Osteoblast (primary cell): ENCODE measurements at regions not wholly inside any gene's neighbourhood (a gene's known extent, or its start where the extent isn't known, plus 50 kb on each side); places are given as distances from the start of the nearest gene placed in this dataset.

ENCODE experiments used
- DNase-seq: peaks from one replicate; pipeline ENCODE4 v3.0.0; 2011; ENCODE audit warnings: low spot score, mixed read lengths; ENCODE audit not compliant: insufficient read length; ENCODE audit errors: missing footprints
- H2AFZ ChIP-seq: 2 replicates; pipeline ENCODE4 v1.6.0; 2011; ENCODE audit warnings: mild to moderate bottlenecking, low read length
- H3K27ac ChIP-seq: 2 replicates; pipeline ENCODE4 v1.5.1; 2011; ENCODE audit warnings: mild to moderate bottlenecking, low read depth, low read length, moderate library complexity
- H3K27me3 ChIP-seq: 2 replicates; pipeline ENCODE4 v1.6.0; 2012; ENCODE audit warnings: mild to moderate bottlenecking, control low read depth, inconsistent platforms, low read length, moderate library complexity; ENCODE audit not compliant: insufficient read depth
- H3K36me3 ChIP-seq: 2 replicates; pipeline ENCODE4 v1.5.1; 2011; ENCODE audit warnings: mild to moderate bottlenecking, low read length, control low read depth, moderate library complexity; ENCODE audit not compliant: insufficient read depth
- H3K4me1 ChIP-seq: 2 replicates; pipeline ENCODE4 v1.5.1; 2011; ENCODE audit warnings: mild to moderate bottlenecking, low read length, control low read depth, moderate library complexity; ENCODE audit not compliant: insufficient read depth
- H3K4me2 ChIP-seq: 2 replicates; pipeline ENCODE4 v1.6.0; 2011; ENCODE audit warnings: mild to moderate bottlenecking, low read length; ENCODE audit not compliant: insufficient read depth
- H3K4me3 ChIP-seq: fragments of 200-600 bp; sonication (generic); 3 replicates; pipeline ENCODE4 v1.5.1; 2012; ENCODE audit warnings: mild to moderate bottlenecking, low read length, inconsistent platforms; ENCODE audit not compliant: insufficient read depth
- H3K79me2 ChIP-seq: 2 replicates; pipeline ENCODE4 v1.6.0; 2012; ENCODE audit warnings: mild to moderate bottlenecking, low read length, control low read depth, inconsistent platforms; ENCODE audit not compliant: insufficient read depth
- H3K9me3 ChIP-seq: 2 replicates; pipeline ENCODE4 v1.5.1; 2011; ENCODE audit warnings: low read depth, low read length, control low read depth
- H4K20me1 ChIP-seq: 2 replicates; pipeline ENCODE4 v1.6.0; 2012; ENCODE audit warnings: mild to moderate bottlenecking, low read length, control low read depth; ENCODE audit not compliant: insufficient read depth
- TF ChIP-seq, protein P1 (sequence below): IDR thresholded peaks from 2 replicates; pipeline ENCODE4 v1.5.1; 2011; ENCODE audit warnings: mild to moderate bottlenecking, low read depth, low read length, moderate library complexity; ENCODE audit errors: extremely low read depth

DNA sequence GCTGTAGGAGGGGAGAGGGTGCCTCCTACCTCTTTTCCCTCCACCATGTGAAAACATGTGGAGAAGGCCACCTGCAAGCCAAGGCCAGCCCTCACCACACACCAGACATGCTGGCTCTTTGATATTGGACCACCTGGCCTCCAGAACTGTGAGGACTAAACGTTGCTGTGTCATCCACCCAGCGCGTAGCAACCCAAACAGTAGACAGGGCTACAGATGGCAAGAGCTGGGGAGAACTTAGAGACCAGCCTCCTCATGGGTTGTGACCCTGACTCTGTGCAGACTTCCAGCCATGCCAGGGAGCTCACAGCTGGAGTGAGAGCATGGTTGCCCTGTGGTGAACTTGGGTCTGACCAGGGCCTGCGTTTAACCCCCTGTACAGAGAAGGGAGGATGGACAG, 195.9 kb upstream of the CST7 start:
- Histone ChIP-seq H3K4me2 (no peak overlapping the region), H3K27ac (no peak overlapping the region), H3K79me2 (no peaks in the 10 kb centered on the region), H3K4me3 (no peak overlapping the region), H3K36me3 (no peaks in the 10 kb centered on the region), H3K27me3 (no peaks in the 10 kb centered on the region), H4K20me1 (no peaks in the 10 kb centered on the region), H2AFZ (no peak overlapping the region), H3K4me1 (no peaks in the 10 kb centered on the region), H3K9me3 (no peaks in the 10 kb centered on the region)
- TF ChIP-seq, protein P1, sequence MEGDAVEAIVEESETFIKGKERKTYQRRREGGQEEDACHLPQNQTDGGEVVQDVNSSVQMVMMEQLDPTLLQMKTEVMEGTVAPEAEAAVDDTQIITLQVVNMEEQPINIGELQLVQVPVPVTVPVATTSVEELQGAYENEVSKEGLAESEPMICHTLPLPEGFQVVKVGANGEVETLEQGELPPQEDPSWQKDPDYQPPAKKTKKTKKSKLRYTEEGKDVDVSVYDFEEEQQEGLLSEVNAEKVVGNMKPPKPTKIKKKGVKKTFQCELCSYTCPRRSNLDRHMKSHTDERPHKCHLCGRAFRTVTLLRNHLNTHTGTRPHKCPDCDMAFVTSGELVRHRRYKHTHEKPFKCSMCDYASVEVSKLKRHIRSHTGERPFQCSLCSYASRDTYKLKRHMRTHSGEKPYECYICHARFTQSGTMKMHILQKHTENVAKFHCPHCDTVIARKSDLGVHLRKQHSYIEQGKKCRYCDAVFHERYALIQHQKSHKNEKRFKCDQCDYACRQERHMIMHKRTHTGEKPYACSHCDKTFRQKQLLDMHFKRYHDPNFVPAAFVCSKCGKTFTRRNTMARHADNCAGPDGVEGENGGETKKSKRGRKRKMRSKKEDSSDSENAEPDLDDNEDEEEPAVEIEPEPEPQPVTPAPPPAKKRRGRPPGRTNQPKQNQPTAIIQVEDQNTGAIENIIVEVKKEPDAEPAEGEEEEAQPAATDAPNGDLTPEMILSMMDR, result no peak
- no peak for DNase-seq

DNA sequence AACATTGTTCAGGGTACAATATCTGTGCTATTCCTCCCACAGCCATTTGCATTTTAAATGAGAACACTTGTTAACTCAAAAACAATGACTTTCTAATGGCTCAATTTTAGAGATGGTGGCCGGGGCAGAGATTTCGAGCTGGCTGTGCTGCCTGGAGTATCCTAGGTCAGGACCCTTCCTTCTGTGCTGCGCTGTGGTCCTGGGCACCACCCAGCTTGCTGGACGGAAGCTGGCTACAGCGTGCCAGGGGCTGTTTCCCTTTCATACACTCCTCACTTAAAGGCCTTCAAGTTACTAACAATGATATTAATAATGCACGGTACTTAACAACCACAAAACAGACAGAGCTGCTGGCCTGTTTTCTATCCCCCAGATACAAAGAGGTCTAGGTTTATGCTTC, 194.4 kb upstream of the CST7 start:
- DNase-seq, result no peak
- H2AFZ ChIP-seq, result no peak overlapping the region
- H3K27ac ChIP-seq, result no peak overlapping the region
- no peaks in the 10 kb centered on the region for H3K79me2 ChIP-seq
- no peaks in the 10 kb centered on the region for H3K9me3 ChIP-seq
- TF ChIP-seq, protein P1, result no peak
- no peak overlapping the region for H3K4me2 ChIP-seq
- H4K20me1 ChIP-seq, result no peaks in the 10 kb centered on the region
- H3K27me3 ChIP-seq, result no peaks in the 10 kb centered on the region
- no peaks in the 10 kb centered on the region for H3K36me3 ChIP-seq
- no peaks in the 10 kb centered on the region for H3K4me1 ChIP-seq
- H3K4me3 ChIP-seq, result no peak overlapping the region

- no peak overlapping the region for H3K4me2 ChIP-seq
- no peak overlapping the region for H3K27ac ChIP-seq
- peaks cover 4% of the 10 kb centered on the region for H3K27me3 ChIP-seq
- H3K9me3 ChIP-seq, result no peaks in the 10 kb centered on the region
- DNase-seq, result no peak
- no peaks in the 10 kb centered on the region for H3K79me2 ChIP-seq
- H3K36me3 ChIP-seq, result no peaks in the 10 kb centered on the region
- no peaks in the 10 kb centered on the region for H4K20me1 ChIP-seq
- no peaks in the 10 kb centered on the region for H3K4me1 ChIP-seq
- H3K4me3 ChIP-seq, result no peak overlapping the region
- no peak overlapping the region for H2AFZ ChIP-seq
- TF ChIP-seq, protein P1, result no peak
These were observed 193.6 kb upstream of the CST7 start for GRCh38 chr20:24755411-24755922.

DNA sequence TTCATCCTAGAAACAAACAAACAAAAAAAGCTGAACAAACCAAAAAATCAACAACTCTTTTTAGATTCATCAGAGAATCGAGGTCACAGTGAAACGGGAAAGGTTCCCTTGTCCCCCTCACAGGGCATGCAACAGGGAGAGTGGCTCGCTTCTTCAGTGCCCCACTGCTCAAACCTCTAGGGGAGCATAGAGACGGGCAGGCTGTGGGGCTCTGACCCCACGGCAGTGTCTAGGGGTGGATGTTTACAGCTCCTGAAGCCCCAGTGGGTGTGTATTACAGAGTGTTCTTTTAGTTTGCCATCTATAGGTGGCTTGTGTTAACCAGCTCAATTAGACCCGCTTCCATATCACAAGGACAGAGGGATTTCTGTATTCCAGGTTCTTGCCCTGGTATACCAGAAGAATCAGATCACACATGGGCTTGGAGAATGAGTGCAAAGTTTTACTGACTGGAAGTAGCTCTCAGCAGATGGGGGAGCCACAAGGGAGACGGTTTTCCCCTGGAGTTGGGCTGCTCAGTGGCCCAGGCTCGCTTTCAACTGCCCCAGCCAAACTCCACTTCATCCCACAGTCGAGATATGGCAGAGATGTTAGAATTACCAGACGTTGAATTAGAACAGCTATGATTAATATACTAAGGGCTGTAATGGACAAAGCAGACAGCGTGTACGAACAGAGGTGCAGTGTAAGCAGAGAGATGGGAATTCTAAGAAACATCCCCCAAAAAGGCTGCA, 192.6 kb upstream of the CST7 start:
- DNase-seq, result no peak
- H3K36me3 ChIP-seq, result no peaks in the 10 kb centered on the region

More for the DNA sequence above, 192.6 kb upstream of the CST7 start:
- no peaks in the 10 kb centered on the region for H4K20me1 ChIP-seq
- TF ChIP-seq, protein P1, result no peak
- H3K27ac ChIP-seq, result no peak overlapping the region
- no peak overlapping the region for H3K4me2 ChIP-seq
- H3K27me3 ChIP-seq, result peaks cover 4% of the 10 kb centered on the region
- H3K9me3 ChIP-seq, result no peaks in the 10 kb centered on the region
- no peaks in the 10 kb centered on the region for H3K79me2 ChIP-seq
- no peak overlapping the region for H3K4me3 ChIP-seq
- H2AFZ ChIP-seq, result no peak overlapping the region
- no peaks in the 10 kb centered on the region for H3K4me1 ChIP-seq
